Endothelial cell (in vitro differentiated cells): ENCODE measurements at regions not wholly inside any gene's neighbourhood (a gene's known extent, or its start where the extent isn't known, plus 50 kb on each side); places are given as distances from the start of the nearest gene placed in this dataset.
A peak's percentile ranks its signal among the peaks of the same experiment; 100 is the strongest.

ENCODE experiments used
- DNase-seq: peaks from one replicate; pipeline ENCODE4 v3.0.0; 2021; ENCODE audit warnings: low spot score
- H3K27ac Mint-ChIP-seq: one replicate; pipeline ENCODE4 v1.8.0; 2021; ENCODE audit warnings: mixed read lengths, inconsistent platforms; ENCODE audit not compliant: unreplicated experiment
- H3K27me3 Mint-ChIP-seq: one replicate; pipeline ENCODE4 v1.8.0; 2021; ENCODE audit warnings: mild to moderate bottlenecking, moderate library complexity, mixed read lengths, inconsistent platforms; ENCODE audit not compliant: unreplicated experiment
- H3K36me3 Mint-ChIP-seq: one replicate; pipeline ENCODE4 v1.8.0; 2021; ENCODE audit warnings: mild to moderate bottlenecking, low read depth, mixed read lengths, inconsistent platforms; ENCODE audit not compliant: unreplicated experiment
- H3K4me1 Mint-ChIP-seq: one replicate; pipeline ENCODE4 v1.8.0; 2021; ENCODE audit warnings: mild to moderate bottlenecking, mixed read lengths, inconsistent platforms; ENCODE audit not compliant: unreplicated experiment
- H3K4me3 Mint-ChIP-seq: one replicate; pipeline ENCODE4 v1.8.0; 2021; ENCODE audit warnings: mild to moderate bottlenecking, mixed read lengths, inconsistent platforms; ENCODE audit not compliant: unreplicated experiment
- H3K9me3 Mint-ChIP-seq: one replicate; pipeline ENCODE4 v1.8.0; 2021; ENCODE audit warnings: mixed read lengths, inconsistent platforms; ENCODE audit not compliant: unreplicated experiment
- TF ChIP-seq, protein P1 (sequence below): fragments of 200-600 bp; sonication (generic); IDR thresholded peaks from one replicate; pipeline ENCODE4 v1.5.0; 2021; ENCODE audit warnings: antibody characterized with exemption; ENCODE audit not compliant: unreplicated experiment

DNA sequence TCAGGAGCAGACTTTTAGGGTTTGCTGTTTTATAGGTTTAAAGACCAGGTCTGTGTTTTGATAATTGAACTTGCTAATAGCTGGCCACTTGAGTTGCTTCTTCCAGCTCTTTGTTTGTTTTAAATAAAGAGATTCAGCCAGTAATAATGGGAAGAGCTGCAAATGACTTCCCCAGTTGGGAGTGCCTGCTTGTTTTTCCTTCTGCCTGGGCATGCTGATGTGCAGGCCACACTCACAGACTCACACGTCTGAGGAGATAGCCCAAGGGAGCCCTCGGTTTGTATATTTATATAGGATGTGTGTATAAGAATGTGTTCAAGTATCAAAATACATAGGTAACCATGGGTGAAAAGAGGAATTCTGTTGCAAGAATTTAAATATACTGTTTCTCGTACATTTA, 78.2 kb upstream of the BOC start:
- H3K27ac Mint-ChIP-seq: no peak overlapping the region
- no peaks in the 10 kb centered on the region for H3K36me3 Mint-ChIP-seq
- no peak overlapping the region for H3K4me3 Mint-ChIP-seq
- TF ChIP-seq, protein P1, sequence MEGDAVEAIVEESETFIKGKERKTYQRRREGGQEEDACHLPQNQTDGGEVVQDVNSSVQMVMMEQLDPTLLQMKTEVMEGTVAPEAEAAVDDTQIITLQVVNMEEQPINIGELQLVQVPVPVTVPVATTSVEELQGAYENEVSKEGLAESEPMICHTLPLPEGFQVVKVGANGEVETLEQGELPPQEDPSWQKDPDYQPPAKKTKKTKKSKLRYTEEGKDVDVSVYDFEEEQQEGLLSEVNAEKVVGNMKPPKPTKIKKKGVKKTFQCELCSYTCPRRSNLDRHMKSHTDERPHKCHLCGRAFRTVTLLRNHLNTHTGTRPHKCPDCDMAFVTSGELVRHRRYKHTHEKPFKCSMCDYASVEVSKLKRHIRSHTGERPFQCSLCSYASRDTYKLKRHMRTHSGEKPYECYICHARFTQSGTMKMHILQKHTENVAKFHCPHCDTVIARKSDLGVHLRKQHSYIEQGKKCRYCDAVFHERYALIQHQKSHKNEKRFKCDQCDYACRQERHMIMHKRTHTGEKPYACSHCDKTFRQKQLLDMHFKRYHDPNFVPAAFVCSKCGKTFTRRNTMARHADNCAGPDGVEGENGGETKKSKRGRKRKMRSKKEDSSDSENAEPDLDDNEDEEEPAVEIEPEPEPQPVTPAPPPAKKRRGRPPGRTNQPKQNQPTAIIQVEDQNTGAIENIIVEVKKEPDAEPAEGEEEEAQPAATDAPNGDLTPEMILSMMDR: no peak
- H3K27me3 Mint-ChIP-seq: peaks cover under 1% of the 10 kb centered on the region
- H3K9me3 Mint-ChIP-seq: no peaks in the 10 kb centered on the region
- DNase-seq: no peak
- no peaks in the 10 kb centered on the region for H3K4me1 Mint-ChIP-seq

DNA sequence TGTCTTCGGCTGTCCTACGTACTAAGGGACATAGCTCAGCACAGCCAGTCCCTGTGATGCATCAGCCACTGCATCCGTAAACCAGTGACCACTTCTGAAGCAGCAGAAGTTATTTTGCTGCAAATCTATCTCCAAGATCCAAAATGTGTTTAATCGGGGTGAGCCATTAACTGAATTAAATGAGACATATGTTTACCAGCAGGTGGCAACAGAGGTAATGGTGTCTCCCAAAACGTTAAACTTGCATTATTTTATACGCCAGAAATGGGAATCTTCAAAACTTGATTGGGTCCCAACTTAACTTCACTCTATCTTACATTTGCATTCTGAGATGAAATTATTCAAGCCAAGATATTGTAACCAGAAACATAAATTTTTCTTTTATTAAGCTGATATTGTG, 75.3 kb upstream of the BOC start:
- Mint-ChIP-seq H3K27me3 (no peaks in the 10 kb centered on the region), H3K4me1 (peaks cover 5% of the 10 kb centered on the region), H3K36me3 (no peaks in the 10 kb centered on the region), H3K4me3 (no peak overlapping the region), H3K27ac (no peak overlapping the region), H3K9me3 (no peaks in the 10 kb centered on the region)
- TF ChIP-seq, protein P1: peak; percentile 69
- DNase-seq: no peak

DNA sequence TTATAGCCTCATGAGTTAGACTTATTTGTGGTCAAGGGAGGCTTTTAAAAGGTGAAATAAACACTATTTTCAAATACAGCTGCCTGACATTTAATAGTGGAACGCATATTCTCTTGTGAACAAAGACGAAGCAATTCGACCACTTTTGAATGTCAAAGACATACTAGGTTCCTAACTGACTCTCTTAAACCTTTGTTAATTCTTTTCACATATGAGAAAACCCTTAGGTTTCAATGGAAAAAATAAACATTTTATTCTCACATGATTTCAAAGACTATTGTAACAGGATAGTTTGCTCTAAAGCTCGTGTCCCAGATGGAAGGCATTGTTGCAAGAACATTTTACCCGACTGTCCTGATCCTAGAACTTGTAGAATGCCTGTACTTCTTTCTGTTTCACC, 74.8 kb upstream of the BOC start:
- no peaks in the 10 kb centered on the region for H3K9me3 Mint-ChIP-seq
- H3K4me1 Mint-ChIP-seq: peaks cover 5% of the 10 kb centered on the region
- no peak for DNase-seq
- no peak overlapping the region for H3K4me3 Mint-ChIP-seq
- no peaks in the 10 kb centered on the region for H3K36me3 Mint-ChIP-seq
- H3K27me3 Mint-ChIP-seq: no peaks in the 10 kb centered on the region
- no peak overlapping the region for H3K27ac Mint-ChIP-seq
- TF ChIP-seq, protein P1: no peak

DNA sequence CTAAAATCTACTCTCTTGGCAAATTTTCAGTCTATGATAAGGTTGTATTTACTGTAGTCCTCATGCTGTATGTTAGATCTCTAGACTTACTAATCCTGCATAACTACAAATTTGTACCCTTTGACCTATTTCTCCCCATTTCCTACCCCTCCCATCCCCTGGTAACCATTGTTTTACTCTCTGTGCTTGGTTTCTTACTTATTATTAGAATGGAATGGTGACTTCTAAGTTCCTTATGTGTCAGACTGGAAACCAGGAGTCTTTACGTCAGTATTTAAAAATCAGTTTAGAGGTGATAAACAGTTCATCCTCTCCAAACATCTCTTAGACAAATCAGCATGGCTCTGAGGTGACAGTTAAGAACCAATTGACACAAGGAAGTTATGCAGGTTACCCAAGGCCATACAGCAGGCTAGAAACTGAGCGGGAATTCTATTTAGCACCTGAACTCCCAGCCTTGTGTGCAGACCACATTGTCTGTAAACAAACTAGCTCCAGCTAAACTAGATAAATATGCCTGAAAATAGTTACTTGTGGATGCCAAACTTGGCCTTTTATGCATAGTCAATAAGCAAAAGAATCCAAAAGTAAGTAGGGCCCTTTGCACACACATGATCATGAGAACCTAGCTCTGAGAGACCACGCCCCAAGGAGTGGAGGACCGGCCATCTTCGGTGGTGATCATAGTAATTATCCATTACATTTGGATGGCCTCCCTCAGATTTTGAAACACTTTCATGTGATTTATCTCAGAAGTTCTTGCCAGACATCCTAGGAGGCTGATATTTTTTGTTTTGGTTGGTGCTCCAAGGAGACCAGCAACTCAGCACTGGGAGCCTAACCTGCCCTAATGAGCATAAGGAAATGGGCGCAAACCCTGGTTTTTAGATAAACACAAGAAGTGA, 72.3 kb upstream of the BOC start:
- no peaks in the 10 kb centered on the region for H3K36me3 Mint-ChIP-seq
- DNase-seq: no peak
- TF ChIP-seq, protein P1: no peak
- no peak overlapping the region for H3K27ac Mint-ChIP-seq
- no peaks in the 10 kb centered on the region for H3K27me3 Mint-ChIP-seq
- H3K9me3 Mint-ChIP-seq: no peaks in the 10 kb centered on the region
- no peak overlapping the region for H3K4me3 Mint-ChIP-seq
- H3K4me1 Mint-ChIP-seq: peaks cover 5% of the 10 kb centered on the region

DNA sequence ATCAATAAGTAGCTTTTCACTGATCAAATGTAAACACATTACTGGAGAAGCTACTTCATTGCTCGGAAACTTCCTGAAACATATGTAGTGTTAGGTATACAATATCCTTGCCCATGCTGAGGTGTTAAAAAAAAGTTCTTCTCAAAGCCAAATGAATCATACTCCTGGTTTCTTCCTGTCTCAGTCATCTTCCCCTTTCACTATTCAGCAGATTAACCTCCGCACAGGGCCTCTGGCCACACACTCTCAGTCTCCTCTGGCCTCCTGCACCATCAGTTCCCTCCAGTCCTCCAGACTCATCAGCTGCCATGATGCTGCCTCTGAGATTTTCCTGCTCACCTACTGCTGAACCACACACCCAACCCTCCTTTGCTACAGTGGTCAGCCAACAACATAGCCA, 70.5 kb upstream of the BOC start:
- no peak for DNase-seq
- H3K27ac Mint-ChIP-seq: no peak overlapping the region
- H3K27me3 Mint-ChIP-seq: no peaks in the 10 kb centered on the region
- no peaks in the 10 kb centered on the region for H3K36me3 Mint-ChIP-seq
- no peak overlapping the region for H3K4me3 Mint-ChIP-seq
- no peaks in the 10 kb centered on the region for H3K9me3 Mint-ChIP-seq
- TF ChIP-seq, protein P1: no peak
- peaks cover 5% of the 10 kb centered on the region for H3K4me1 Mint-ChIP-seq
